T1000 (cell line): ENCODE measurements at regions not wholly inside any gene's neighbourhood (a gene's known extent, or its start where the extent isn't known, plus 50 kb on each side); places are given as distances from the start of the nearest gene placed in this dataset.

Experiments used
- DNase-seq: peaks from one replicate; lab custom pipeline; 2025; ENCODE audit warnings: mixed read lengths; lab: John Stamatoyannopoulos, UW

- DNase-seq, result no peak
Observed at GRCh38 chr6:6704103-6705060, 115.9 kb downstream of the LY86 start.

GRCh38 chr6:6705061-6705425, 116.5 kb downstream of the LY86 start:
- no peak for DNase-seq

- DNase-seq, result no peak
Observed at GRCh38 chr6:6705915-6706675, 117.6 kb downstream of the LY86 start.

GRCh38 chr6:6707143-6707542, 118.6 kb downstream of the LY86 start:
- DNase-seq, result no peak

GRCh38 chr6:6709106-6709505, 120.6 kb downstream of the LY86 start:
- DNase-seq, result no peak

- no peak for DNase-seq
Observed at GRCh38 chr6:6711031-6711785, 122.7 kb downstream of the LY86 start.

DNA sequence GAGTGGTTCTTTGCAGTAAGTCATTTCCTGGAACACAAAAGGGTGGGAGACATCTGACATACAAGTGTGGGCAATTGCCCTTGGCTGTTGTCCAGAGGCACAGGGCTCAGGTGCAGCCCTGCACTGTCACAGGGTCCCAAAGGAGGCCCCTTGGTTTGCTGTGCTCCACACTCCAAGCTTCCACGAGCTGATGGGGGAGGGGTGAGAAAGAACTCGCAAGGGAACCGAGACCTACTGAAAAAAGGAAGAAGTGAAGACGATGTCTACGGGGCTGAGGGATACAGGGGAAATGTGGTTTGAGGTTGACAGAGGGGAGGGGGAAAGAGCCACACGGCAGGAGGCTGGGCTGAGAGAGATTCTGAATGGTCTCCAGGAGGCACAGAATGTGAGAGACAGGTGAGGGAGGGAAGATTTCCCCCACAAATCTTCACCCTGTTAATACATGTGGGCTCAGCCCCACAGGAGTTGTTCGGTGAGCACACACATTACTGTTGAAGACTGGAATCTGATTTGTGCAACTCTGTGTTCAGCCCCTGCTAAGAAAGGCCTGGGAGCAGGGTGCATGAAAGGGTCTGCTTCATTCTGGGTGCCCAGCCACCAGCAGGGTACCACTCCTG, 123.4 kb downstream of the LY86 start:
- DNase-seq, result no peak

DNA sequence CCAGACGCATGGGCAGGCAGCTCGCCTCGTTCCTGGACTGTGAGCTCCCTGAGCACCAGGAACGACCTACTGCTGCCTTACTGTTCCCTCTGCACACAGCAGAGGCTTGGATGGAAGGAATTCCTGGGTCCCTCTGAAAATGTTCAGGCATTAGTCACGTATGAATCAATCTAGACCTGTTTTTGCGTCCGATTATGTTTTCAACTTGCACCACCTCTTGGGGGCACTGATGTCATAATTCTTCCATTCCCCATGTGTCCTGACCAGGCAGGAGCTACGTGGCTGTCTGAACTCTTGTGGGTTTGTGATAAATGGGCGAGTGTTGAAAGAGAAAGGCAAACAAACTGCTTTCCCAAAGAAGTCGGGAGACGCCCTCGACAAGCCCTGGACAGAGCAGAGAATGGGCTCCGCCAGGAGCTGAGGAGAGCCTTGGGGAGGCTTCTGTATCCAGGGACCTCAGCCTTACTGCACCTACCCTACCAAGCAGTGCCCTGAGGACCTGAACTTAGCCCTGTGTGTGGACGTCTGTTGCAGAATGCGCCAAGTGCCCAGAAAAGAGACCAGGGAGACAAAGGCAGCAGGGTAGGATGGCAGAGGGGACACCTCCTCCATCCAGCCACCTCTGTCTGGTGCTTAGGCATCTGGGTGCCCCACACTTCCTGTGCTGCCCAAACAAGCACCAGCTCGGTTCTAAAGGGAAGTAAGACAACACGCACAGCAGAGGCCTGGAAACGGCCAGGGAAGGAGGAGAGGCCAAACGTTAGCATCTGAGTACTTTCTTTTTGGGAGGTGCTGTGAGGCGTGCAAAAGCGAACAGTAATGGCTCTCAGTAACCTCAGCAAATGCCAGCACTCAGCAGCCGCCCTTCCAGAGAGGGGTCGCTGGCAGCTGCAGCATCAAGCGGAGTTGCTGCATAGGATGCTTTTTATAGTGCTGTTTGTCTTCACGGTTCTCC, 124.2 kb downstream of the LY86 start:
- no peak for DNase-seq

DNA sequence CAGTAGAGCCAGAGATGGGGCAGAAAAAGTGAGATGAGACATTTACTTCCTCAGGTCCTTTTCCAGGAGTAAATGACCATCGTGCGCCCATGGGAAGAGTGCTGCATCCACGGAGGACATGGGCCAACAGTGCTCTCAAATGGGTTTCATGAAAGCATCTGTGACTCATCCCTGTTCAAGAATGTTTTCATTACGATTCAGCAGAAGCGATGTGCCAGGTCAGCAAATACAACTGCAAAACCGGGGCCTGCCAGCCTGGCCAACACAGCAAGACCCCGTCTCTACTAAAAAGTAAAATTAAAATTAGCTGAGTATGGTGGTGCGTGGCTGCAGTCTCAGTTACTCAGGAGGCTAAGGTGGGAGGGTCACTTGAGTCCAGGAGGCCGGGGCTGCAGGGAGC, 125.1 kb downstream of the LY86 start:
- DNase-seq, result no peak

DNA sequence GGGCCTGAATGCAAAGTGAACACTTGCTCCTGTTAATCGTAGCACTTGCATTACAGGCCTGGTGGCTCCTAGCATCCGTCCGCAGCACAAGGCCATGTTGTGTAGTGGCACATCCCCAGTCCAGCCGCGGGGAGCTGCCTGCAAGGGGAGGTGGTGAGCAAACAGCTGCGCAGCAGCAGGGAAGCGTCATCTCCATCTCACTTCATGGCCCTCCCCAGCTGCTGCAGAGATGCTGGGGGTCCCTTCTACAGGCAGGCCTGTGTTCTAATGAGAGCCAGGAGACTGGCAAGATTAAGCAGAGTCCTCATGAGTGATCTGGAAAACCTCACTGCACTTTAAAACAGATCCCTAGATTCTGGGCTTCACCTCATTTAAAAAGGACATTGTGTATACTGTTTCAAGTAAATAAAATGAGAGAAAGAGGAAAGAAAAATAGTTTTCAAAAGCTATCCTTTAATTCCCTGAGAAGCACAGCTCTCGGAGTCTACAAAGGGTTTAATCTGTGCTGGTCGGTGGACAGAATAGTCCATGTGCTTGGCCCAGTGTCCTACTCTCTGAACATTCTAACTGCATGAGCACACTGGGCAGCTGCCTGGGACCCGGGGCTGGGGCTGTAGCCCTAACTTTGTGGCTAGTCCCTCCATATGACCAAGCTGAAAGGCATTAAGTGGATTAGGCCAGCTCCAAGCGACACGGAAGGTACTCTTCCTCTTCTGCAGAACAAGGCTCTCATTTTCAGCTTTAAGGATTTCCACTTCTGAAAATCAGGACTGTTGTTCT, 125.8 kb downstream of the LY86 start:
- DNase-seq, result no peak

GRCh38 chr6:6714953-6715352, 126.4 kb downstream of the LY86 start:
- no peak for DNase-seq

DNA sequence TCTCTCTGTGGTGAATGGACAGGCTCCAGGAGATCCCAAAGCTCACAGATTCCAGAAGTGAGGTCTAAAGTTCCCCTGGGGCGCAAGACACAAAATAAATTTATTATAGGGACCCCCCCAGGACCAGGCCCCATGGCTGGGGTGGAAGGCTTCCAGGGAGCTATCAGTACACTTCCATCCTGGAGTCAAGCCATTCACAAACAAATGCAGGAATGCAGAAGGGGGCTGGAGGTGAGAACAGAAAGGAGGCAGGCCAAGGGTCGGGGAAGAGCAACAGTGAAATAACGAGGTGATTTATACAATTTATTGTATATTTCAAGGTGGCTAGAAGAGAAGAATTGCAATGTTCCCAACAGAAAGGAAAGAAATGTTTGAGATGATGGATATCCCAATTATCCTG, 126.9 kb downstream of the LY86 start:
- DNase-seq, result no peak

DNA sequence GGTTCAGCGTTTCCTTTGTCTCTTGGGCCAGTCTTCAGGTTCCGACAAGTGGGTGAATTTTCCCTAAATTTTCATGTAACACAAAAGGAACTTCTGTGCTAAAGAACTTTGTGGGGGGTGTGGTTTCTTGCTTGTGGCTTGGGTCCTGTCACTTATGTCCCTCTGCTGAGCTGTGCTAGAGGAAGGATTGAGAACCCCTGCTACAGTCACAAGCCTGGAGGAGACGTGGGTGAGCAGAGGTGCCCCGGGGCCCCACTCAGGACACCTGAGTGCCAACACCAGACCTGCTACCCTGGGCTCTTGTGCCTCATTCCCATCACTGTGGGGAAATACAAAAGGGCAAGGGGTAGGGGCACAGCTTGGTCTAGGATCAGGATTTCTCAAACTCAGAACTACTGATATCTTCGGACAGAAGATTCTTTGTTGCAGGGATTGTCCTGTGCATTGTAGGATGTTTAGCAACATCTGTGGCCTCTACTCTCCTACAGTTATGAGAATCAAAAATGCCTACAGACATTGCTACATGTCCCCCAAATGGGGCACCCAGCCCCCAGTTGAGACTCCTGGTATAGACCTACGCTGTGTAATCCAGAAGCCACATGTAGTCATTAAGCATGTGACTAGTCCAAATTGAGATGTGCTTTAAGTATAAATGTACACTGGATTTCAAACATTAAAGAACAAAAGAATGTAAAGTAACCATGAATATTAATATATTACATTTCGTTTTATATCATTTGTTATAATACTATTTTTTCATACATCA, 128.7 kb downstream of the LY86 start:
- DNase-seq, result no peak

DNA sequence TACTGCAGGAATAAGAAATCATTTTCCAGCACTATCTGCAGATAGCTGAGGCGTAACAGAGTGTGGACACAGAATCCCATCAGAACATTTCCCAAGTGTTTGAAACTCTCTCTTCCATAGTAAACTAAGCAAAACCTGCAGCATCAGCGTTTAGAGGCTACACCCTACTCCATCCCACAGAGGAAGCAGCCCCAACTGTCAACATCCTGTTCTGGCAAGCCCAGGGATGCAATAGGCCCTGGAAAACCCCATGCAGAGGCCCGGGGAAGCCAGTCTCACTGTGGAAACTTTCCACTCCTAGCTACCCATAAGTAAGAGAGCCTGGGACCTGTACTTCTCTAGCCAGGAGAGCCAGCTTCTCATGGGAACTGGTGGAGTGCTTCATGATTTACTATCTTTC, 129.4 kb downstream of the LY86 start:
- no peak for DNase-seq

- DNase-seq, result no peak
Observed at GRCh38 chr6:6721606-6722005, 133.1 kb downstream of the LY86 start.

GRCh38 chr6:6722195-6722594, 133.7 kb downstream of the LY86 start:
- no peak for DNase-seq

DNA sequence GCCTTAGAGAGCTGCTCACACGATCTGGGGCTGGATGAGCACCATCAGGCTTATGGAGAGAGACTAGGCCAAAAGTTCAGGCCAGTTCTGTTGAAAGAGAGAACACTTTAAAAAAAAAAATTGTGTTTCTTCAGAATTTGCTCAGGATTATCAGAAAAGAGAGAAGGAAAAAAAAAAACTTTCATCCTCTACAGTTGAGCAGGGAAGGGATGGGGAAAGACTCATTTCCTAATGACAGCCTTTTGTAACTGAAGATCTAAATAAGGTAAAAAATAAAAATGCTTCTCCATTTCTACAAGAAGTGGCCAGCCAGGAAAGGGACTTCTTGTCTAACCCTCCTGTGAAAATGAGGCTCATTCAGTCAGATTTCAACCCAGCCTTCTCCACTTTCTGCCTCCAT, 134.8 kb downstream of the LY86 start:
- DNase-seq, result no peak

GRCh38 chr6:6723921-6724538, 135.5 kb downstream of the LY86 start:
- no peak for DNase-seq
